Astrocyte of the cerebellum (primary cell): ENCODE measurements at regions not wholly inside any gene's neighbourhood (a gene's known extent, or its start where the extent isn't known, plus 50 kb on each side); places are given as distances from the start of the nearest gene placed in this dataset.
A peak's percentile ranks its signal among the peaks of the same experiment; 100 is the strongest.

ENCODE experiments used
- DNase-seq: peaks from one replicate; pipeline ENCODE4 v3.0.0-alpha.2; 2011; ENCODE audit warnings: low read depth
- H3K4me3 ChIP-seq: 2 replicates; pipeline ENCODE4 v1.5.1; 2011; ENCODE audit warnings: mild to moderate bottlenecking, low read depth, low read length, moderate library complexity
- in situ Hi-C: cut with HindIII; loops from 2 replicates; pipeline ENCODE4 v1.10.0; 2017; ENCODE audit warnings: low sequenced_read_pairs
- TF ChIP-seq, protein P1 (sequence below): IDR thresholded peaks from 2 replicates; pipeline ENCODE4 v1.5.1; 2012; ENCODE audit warnings: low read length, low read depth, moderate library complexity, mild to moderate bottlenecking; ENCODE audit errors: missing control alignments

DNA sequence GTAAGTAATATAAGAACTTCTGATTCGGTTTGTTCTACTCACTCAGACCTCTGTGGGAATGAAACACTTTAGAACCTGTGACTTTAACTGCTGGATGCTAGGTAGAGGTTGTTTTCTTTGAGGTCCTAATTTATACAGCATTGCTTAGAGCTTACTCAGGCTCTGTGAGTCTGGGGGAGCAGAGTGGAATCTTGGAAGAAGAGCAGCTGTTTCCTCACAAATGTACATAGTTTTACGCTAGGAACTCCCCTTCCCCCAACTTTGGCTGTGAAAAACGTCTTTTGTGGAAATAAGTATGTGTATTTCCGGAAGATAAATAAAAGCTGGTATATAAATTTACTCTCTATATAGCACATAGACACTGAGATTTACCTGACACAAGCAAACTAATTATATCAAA, 141.4 kb downstream of the NAA11 start:
- no peak overlapping the region for H3K4me3 ChIP-seq
- TF ChIP-seq, protein P1, sequence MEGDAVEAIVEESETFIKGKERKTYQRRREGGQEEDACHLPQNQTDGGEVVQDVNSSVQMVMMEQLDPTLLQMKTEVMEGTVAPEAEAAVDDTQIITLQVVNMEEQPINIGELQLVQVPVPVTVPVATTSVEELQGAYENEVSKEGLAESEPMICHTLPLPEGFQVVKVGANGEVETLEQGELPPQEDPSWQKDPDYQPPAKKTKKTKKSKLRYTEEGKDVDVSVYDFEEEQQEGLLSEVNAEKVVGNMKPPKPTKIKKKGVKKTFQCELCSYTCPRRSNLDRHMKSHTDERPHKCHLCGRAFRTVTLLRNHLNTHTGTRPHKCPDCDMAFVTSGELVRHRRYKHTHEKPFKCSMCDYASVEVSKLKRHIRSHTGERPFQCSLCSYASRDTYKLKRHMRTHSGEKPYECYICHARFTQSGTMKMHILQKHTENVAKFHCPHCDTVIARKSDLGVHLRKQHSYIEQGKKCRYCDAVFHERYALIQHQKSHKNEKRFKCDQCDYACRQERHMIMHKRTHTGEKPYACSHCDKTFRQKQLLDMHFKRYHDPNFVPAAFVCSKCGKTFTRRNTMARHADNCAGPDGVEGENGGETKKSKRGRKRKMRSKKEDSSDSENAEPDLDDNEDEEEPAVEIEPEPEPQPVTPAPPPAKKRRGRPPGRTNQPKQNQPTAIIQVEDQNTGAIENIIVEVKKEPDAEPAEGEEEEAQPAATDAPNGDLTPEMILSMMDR, result no peak
- no peak for DNase-seq
- in situ Hi-C loops, result no loop called here

- no peak overlapping the region for H3K4me3 ChIP-seq
- DNase-seq, result no peak
- in situ Hi-C loops, result no loop called here
- TF ChIP-seq, protein P1, result no peak
Measured at GRCh38 chr4:79182209-79182608, 143.7 kb downstream of the NAA11 start.

- TF ChIP-seq, protein P1, result no peak
- in situ Hi-C loops, result no loop called here
Measured at GRCh38 chr4:79181190-79181589, 144.7 kb downstream of the NAA11 start.

DNA sequence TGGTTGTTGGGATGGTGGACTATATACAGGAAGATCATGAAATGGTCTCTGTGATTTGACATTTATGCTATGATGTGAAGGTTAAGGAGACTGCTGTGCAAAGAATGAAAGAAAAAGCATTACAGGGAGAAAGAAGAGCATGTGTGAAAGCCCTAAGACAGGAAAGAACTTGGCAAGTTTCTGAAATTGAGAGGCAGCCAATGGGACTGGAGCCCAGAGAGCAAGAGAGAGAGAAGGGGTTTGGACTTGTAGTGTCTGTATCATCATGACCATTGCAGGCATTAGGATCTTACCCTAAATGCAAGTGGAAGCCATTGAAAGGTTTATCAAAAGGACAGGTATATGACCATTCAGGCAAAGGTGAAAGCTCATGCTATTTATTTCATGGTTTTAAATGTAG, 147.1 kb downstream of the NAA11 start:
- peak; percentile 38 for DNase-seq
- in situ Hi-C loops, result no loop called here
- H3K4me3 ChIP-seq, result no peak overlapping the region
- TF ChIP-seq, protein P1, result no peak

More at GRCh38 chr4:79181190-79181589, 144.7 kb downstream of the NAA11 start:
- no peak overlapping the region for H3K4me3 ChIP-seq
- no peak for DNase-seq

- DNase-seq, result no peak
- TF ChIP-seq, protein P1, result no peak
- in situ Hi-C loops, result no loop called here
- H3K4me3 ChIP-seq, result no peak overlapping the region
Measured at GRCh38 chr4:79177388-79177787, 148.5 kb downstream of the NAA11 start.

DNA sequence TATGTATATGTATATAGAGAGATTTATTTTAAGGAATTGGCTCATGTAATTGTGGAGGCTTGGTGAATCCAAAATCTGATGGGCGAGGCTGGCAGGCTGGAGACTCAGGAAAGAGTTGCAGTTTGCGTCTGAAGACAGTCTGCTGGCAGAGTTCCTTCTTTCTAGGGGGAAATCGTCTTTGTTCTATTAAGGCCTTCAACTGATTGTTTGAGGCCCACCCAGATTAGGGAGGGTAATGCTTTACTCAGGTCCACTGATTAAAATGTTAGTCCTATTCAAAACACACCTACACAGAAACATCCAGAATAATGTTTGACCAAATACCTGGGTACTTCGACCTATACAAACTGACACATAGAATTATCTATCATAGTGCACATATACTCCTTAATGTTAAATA, 149.5 kb downstream of the NAA11 start:
- in situ Hi-C loops, result no loop called here
- DNase-seq, result no peak
- no peak overlapping the region for H3K4me3 ChIP-seq
- TF ChIP-seq, protein P1, result no peak

DNA sequence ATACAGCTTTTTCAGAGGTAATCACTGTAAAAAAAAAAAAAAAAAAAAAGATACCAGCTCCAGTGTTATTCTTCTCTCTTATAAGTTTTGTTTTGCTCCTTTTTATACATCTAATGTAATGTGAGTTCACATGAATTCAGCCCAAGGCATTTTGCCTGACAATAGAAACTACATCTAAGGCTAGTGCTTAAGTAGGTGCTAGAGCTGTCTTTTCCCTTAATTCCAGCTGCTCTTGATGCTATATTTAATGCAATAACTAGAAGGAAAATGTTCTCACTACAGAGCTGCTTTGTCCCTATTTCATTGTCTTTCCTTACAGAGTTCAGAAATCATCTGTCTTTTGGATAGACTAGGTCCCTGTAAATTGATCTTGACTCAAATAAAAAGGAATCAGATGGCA, 150.1 kb downstream of the NAA11 start:
- TF ChIP-seq, protein P1, result no peak
- DNase-seq, result no peak
- no peak overlapping the region for H3K4me3 ChIP-seq
- in situ Hi-C loops, result no loop called here
